ENCODE measurements at regions not wholly inside any gene's neighbourhood (a gene's known extent, or its start where the extent isn't known, plus 50 kb on each side); places are given as distances from the start of the nearest gene placed in this dataset.

DNA sequence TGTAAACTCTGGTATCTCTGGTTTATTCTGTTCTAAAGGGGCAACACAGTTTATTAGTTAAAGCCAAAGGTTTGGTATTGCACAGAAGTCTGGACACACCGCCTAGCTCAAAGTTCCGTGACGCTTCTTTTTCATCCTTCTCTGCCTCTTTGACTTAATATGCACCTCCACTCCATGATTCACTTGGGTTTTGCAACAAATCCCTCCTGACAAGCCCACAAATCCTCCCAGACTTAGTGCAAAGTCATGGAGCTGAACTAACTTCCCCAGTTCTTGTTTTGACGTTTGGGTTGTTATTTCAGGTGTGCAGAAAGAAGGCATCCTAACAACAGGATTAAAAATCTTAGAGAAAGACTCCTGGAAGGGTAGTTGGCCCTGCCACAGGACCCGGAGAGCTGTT lies 441.6 kb upstream of the DMAC1 start:
- intact Hi-C loops (cut with DNase I; ENCODE audit: low total_unique reads) (no loop called here), in situ Hi-C loops (cut with MboI; ENCODE audit: low sequenced_read_pairs in 4 of 4) (no loop called here)
- no peaks in the 10 kb centered on the region for H3K4me1 ChIP-seq
- H3K27ac ChIP-seq, result no peak overlapping the region
- no peaks in the 10 kb centered on the region for H3K9me3 ChIP-seq
- TF ChIP-seq POLR2A (IDR thresholded peaks at IDR 0.05), result no peak
- TF ChIP-seq, protein P1, sequence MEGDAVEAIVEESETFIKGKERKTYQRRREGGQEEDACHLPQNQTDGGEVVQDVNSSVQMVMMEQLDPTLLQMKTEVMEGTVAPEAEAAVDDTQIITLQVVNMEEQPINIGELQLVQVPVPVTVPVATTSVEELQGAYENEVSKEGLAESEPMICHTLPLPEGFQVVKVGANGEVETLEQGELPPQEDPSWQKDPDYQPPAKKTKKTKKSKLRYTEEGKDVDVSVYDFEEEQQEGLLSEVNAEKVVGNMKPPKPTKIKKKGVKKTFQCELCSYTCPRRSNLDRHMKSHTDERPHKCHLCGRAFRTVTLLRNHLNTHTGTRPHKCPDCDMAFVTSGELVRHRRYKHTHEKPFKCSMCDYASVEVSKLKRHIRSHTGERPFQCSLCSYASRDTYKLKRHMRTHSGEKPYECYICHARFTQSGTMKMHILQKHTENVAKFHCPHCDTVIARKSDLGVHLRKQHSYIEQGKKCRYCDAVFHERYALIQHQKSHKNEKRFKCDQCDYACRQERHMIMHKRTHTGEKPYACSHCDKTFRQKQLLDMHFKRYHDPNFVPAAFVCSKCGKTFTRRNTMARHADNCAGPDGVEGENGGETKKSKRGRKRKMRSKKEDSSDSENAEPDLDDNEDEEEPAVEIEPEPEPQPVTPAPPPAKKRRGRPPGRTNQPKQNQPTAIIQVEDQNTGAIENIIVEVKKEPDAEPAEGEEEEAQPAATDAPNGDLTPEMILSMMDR (IDR thresholded peaks at IDR 0.05 in 4 of 5, conservative IDR thresholded peaks at IDR 0.05 in 1 of 5), result no peak
- H3K4me3 ChIP-seq, result no peak overlapping the region
- DNase-seq (no peak), ATAC-seq (no peak)
- H3K36me3 ChIP-seq, result no peaks in the 10 kb centered on the region
- H3K27me3 ChIP-seq, result no peaks in the 10 kb centered on the region

DNA sequence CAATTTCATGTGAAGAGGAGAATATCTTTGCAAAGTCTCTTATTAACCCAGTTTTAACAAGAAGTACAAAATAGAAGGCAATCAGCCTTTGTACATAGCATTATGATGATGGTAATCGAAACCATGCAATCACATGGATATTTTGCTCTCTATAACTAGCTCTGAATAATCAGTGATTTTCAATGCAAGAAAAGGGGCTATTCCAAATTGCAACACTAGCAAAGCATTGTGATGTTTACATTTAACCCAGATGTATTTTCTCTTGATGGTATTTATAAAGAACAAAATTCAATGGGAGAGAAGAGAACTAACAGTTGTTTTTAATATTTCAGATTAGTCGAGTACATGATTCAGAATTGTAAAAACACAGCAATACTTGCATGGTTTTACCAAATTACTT lies 437.5 kb upstream of the DMAC1 start:
- in situ Hi-C loops (cut with MboI; ENCODE audit: low sequenced_read_pairs in 4 of 4), result no loop called here

DNA sequence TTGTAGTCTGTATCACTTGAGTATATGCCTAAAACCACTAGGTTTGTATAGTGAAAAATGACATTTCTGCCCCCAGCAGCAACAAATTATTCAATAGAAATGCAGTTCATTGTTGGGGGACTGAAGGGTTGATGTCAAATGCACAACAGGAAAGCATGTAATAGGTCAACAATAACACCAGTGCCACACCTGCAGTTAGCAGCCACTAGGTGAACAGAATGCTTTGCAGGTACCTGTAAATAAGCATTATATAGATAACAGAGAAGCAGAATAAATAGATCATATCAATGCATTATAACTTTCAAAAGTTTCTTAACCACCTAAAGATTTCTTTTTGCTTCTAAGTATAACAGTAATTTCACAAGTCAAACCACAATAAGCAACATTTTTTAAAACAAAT lies 435.9 kb upstream of the DMAC1 start:
- ATAC-seq, result no peak
- TF ChIP-seq, protein P1 (IDR thresholded peaks at IDR 0.05 in 4 of 5, conservative IDR thresholded peaks at IDR 0.05 in 1 of 5), result no peak
- no peak for TF ChIP-seq POLR2A (IDR thresholded peaks at IDR 0.05)
- H3K27ac ChIP-seq, result no peak overlapping the region
- in situ Hi-C loops (cut with MboI; ENCODE audit: low sequenced_read_pairs in 4 of 4), result no loop called here
- no peaks in the 10 kb centered on the region for H3K9me3 ChIP-seq
- no peak for DNase-seq
- no peak overlapping the region for H3K4me3 ChIP-seq
- intact Hi-C loops (cut with DNase I; ENCODE audit: low total_unique reads), result no loop called here
- peaks cover 3 to 9% of the 10 kb centered on the region in 2 donors for H3K4me1 ChIP-seq
- H3K36me3 ChIP-seq, result no peaks in the 10 kb centered on the region
- H3K27me3 ChIP-seq, result no peaks in the 10 kb centered on the region

More for the DNA sequence above, 437.5 kb upstream of the DMAC1 start:
- TF ChIP-seq POLR2A (IDR thresholded peaks at IDR 0.05), result no peak
- TF ChIP-seq, protein P1 (IDR thresholded peaks at IDR 0.05 in 4 of 5, conservative IDR thresholded peaks at IDR 0.05 in 1 of 5), result no peak
- DNase-seq (no peak), ATAC-seq (no peak)
- Histone ChIP-seq H3K27me3 (no peaks in the 10 kb centered on the region), H3K36me3 (no peaks in the 10 kb centered on the region), H3K27ac (no peak overlapping the region), H3K9me3 (no peaks in the 10 kb centered on the region), H3K4me1 (no peaks in the 10 kb centered on the region), H3K4me3 (no peak overlapping the region)
- intact Hi-C loops (cut with DNase I; ENCODE audit: low total_unique reads), result no loop called here

GRCh38 chr9:8234316-8234715 lies 434.7 kb upstream of the DMAC1 start:
- Histone ChIP-seq H3K4me1 (peaks cover 3 to 9% of the 10 kb centered on the region in 2 donors), H3K36me3 (no peaks in the 10 kb centered on the region), H3K27me3 (no peaks in the 10 kb centered on the region), H3K9me3 (no peaks in the 10 kb centered on the region), H3K27ac (no peak overlapping the region), H3K4me3 (no peak overlapping the region)
- intact Hi-C loops (cut with DNase I; ENCODE audit: low total_unique reads) (no loop called here), in situ Hi-C loops (cut with MboI; ENCODE audit: low sequenced_read_pairs in 4 of 4) (no loop called here)
- no peak for DNase-seq
- ATAC-seq, result no peak
- TF ChIP-seq POLR2A (IDR thresholded peaks at IDR 0.05), result no peak
- TF ChIP-seq, protein P1 (IDR thresholded peaks at IDR 0.05 in 4 of 5, conservative IDR thresholded peaks at IDR 0.05 in 1 of 5), result no peak

DNA sequence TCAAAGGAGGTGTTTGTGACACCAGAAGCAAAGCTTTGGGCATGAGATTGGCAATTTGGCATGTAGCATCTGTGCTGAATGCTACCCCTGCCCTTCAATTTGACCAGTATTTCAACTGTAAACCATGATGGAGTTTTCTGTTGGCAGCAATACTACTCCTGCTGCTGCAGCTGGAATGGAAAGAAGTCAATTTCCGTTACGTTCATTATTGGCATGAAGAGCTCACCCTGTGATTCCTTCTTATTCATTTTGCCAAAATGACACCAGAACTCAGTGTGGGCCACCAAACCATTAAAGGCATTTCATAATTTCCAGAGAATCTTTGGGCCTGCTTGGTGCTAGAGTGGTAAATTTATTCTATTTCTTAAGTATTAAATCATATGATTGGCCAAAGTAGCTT lies 433.1 kb upstream of the DMAC1 start:
- ATAC-seq (no peak), DNase-seq (no peak)
- Histone ChIP-seq H3K27ac (no peak overlapping the region), H3K4me1 (peaks cover 3 to 9% of the 10 kb centered on the region in 2 donors), H3K9me3 (no peaks in the 10 kb centered on the region), H3K4me3 (no peak overlapping the region), H3K27me3 (no peaks in the 10 kb centered on the region), H3K36me3 (no peaks in the 10 kb centered on the region)
- in situ Hi-C loops (cut with MboI; ENCODE audit: low sequenced_read_pairs in 4 of 4), result no loop called here
- TF ChIP-seq, protein P1 (IDR thresholded peaks at IDR 0.05 in 4 of 5, conservative IDR thresholded peaks at IDR 0.05 in 1 of 5), result no peak
- TF ChIP-seq POLR2A (IDR thresholded peaks at IDR 0.05), result no peak
- intact Hi-C loops (cut with DNase I; ENCODE audit: low total_unique reads), result no loop called here

All from gastrocnemius medialis (tissue), 4 donors.